CD14-positive monocyte (primary cell): ENCODE measurements at regions not wholly inside any gene's neighbourhood (a gene's known extent, or its start where the extent isn't known, plus 50 kb on each side); places are given as distances from the start of the nearest gene placed in this dataset.

Experiments used
- DNase-seq, 3 donors: peaks; one replicate each; pipeline ENCODE4 v3.0.0-alpha.2; 2011 to 2022
- H2AFZ ChIP-seq: 2 replicates; pipeline ENCODE4 v1.6.0; 2012; ENCODE audit warnings: mild to moderate bottlenecking, low read depth, low read length, inconsistent platforms; ENCODE audit not compliant: insufficient read depth, poor library complexity, severe bottlenecking
- H3K27ac ChIP-seq, 2 donors: 1 replicate in 1 of 2; 2 replicates in 1 of 2; pipeline ENCODE4 v1.5.1; 2012 to 2013; ENCODE audit warnings: low read length in 2 of 2, control low read depth in 1 of 2, inconsistent platforms in 1 of 2, low read depth in 1 of 2, mild to moderate bottlenecking in 1 of 2
- H3K27me3 ChIP-seq, 2 donors: one replicate each; pipeline versions ENCODE4 v1.6.0 to v1.6.1; 2011 to 2013; ENCODE audit warnings: low read length in 2 of 2; ENCODE audit not compliant: control insufficient read depth in 2 of 2, insufficient read depth in 2 of 2
- H3K36me3 ChIP-seq, 2 donors: replicated peaks in 1 of 2; 1 replicate in 1 of 2; 2 replicates in 1 of 2; pipeline versions ENCODE4 v1.5.1 to v1.6.1; 2012 to 2013; ENCODE audit warnings: low read length in 2 of 2, control low read depth in 1 of 2, inconsistent platforms in 1 of 2, mild to moderate bottlenecking in 1 of 2; ENCODE audit not compliant: insufficient read depth in 2 of 2, control insufficient read depth in 1 of 2
- H3K4me1 ChIP-seq, 2 donors: 1 replicate in 1 of 2; 2 replicates in 1 of 2; pipeline versions ENCODE4 v1.5.1 to v1.6.1; 2012 to 2013; ENCODE audit warnings: low read length in 2 of 2, control low read depth in 1 of 2, inconsistent platforms in 1 of 2, mild to moderate bottlenecking in 1 of 2, moderate library complexity in 1 of 2; ENCODE audit not compliant: insufficient read depth in 2 of 2, control insufficient read depth in 1 of 2
- H3K4me2 ChIP-seq: replicated peaks from 2 replicates; pipeline ENCODE3; 2012; ENCODE audit warnings: low read length, moderate library complexity, mild to moderate bottlenecking; ENCODE audit not compliant: poor library complexity, severe bottlenecking; ENCODE audit errors: extremely low read depth
- H3K4me3 ChIP-seq, 3 experiments: fragments of 200-600 bp in 1 of 3; sonication (generic) in 1 of 3; replicated peaks in 1 of 3; 1 replicate in 2 of 3; 2 replicates in 1 of 3; pipeline ENCODE4 v1.5.1; 2011 to 2013; ENCODE audit warnings: low read length in 3 of 3, mild to moderate bottlenecking in 3 of 3, control low read depth in 2 of 3, low read depth in 2 of 3, inconsistent platforms in 1 of 3, moderate library complexity in 1 of 3
- H3K79me2 ChIP-seq: 2 replicates; pipeline ENCODE4 v1.6.0; 2012; ENCODE audit warnings: mild to moderate bottlenecking, control low read depth, inconsistent platforms, low read length, moderate library complexity; ENCODE audit not compliant: insufficient read depth
- H3K9ac ChIP-seq: 2 replicates; pipeline ENCODE4 v1.6.0; 2017; ENCODE audit warnings: low read length, mild to moderate bottlenecking; ENCODE audit not compliant: insufficient read depth, poor library complexity, severe bottlenecking
- H3K9me3 ChIP-seq, 2 donors: replicated peaks in 1 of 2; 1 replicate in 1 of 2; 2 replicates in 1 of 2; pipeline versions ENCODE4 v1.5.1 to v1.6.1; 2012 to 2013; ENCODE audit warnings: low read length in 2 of 2, control low read depth in 1 of 2; ENCODE audit not compliant: control insufficient read depth in 1 of 2, insufficient read depth in 1 of 2
- H4K20me1 ChIP-seq: 2 replicates; pipeline ENCODE4 v1.6.0; 2012; ENCODE audit warnings: mild to moderate bottlenecking, low read length, control low read depth, moderate library complexity; ENCODE audit not compliant: insufficient read depth
- H3K27ac Mint-ChIP-seq, 7 donors: one replicate each; pipeline ENCODE4 v1.8.0; 2020; ENCODE audit warnings: mild to moderate bottlenecking in 7 of 7, mixed read lengths in 7 of 7, moderate library complexity in 6 of 7, inconsistent platforms in 2 of 7
- H3K27me3 Mint-ChIP-seq, 3 donors: one replicate each; pipeline ENCODE4 v1.8.0; 2021 to 2022; ENCODE audit warnings: low read depth in 3 of 3, mild to moderate bottlenecking in 3 of 3, mixed read lengths in 3 of 3, moderate library complexity in 3 of 3, inconsistent platforms in 1 of 3
- H3K36me3 Mint-ChIP-seq, 2 donors: one replicate each; pipeline ENCODE4 v1.8.0; 2020; ENCODE audit warnings: mixed read lengths in 2 of 2, inconsistent platforms in 1 of 2, mild to moderate bottlenecking in 1 of 2
- H3K4me1 Mint-ChIP-seq: one replicate; pipeline ENCODE4 v1.8.0; 2020; ENCODE audit warnings: mild to moderate bottlenecking, mixed read lengths
- H3K4me3 Mint-ChIP-seq, 2 donors: one replicate each; pipeline ENCODE4 v1.8.0; 2020; ENCODE audit warnings: mild to moderate bottlenecking in 2 of 2, mixed read lengths in 2 of 2, moderate library complexity in 1 of 2
- H3K9me3 Mint-ChIP-seq, 7 donors: one replicate each; pipeline ENCODE4 v1.8.0; 2020 to 2022; ENCODE audit warnings: mixed read lengths in 7 of 7, mild to moderate bottlenecking in 6 of 7, moderate library complexity in 6 of 7, inconsistent platforms in 2 of 7
- CTCF ChIP-seq: fragments of 200-600 bp; IDR thresholded peaks from one replicate; pipeline ENCODE4 v1.8.0; 2022; ENCODE audit warnings: antibody characterized with exemption, mild to moderate bottlenecking
- WGBS: methylation state at CpG from one replicate; pipeline ENCODE4 v1.1.5; 2013; ENCODE audit warnings: missing lambda C conversion rate; ENCODE audit not compliant: insufficient coverage; 5-methylcytosine and 5-hydroxymethylcytosine counted together
- intact Hi-C, 2 donors: fragments of 100-400 bp; cut with micrococcal nuclease; formaldehyde crosslinking; loops; one replicate each; pipeline versions ENCODE4 v1.15.0 to v1.15.1; 2023

GRCh38 chr10:78957471-78958039 lies 111.2 kb upstream of the ZMIZ1 start:
- Histone ChIP-seq H3K27me3 (no peaks in the 10 kb centered on the region), H3K4me2 (no peak overlapping the region), H2AFZ (no peak overlapping the region), H3K4me3 (no peak overlapping the region), H3K79me2 (no peaks in the 10 kb centered on the region), H3K9ac (no peak overlapping the region), H4K20me1 (no peaks in the 10 kb centered on the region), H3K36me3 (no peaks in the 10 kb centered on the region), H3K9me3 (no peaks in the 10 kb centered on the region), H3K27ac (no peak overlapping the region), H3K4me1 (peaks cover 9 to 15% of the 10 kb centered on the region in 2 donors)
- Mint-ChIP-seq H3K36me3 (no peaks in the 10 kb centered on the region), H3K4me3 (no peak overlapping the region), H3K9me3 (no peaks in the 10 kb centered on the region), H3K27ac (no peak overlapping the region), H3K4me1 (peaks cover 21% of the 10 kb centered on the region), H3K27me3 (peaks cover 9 to 27% (median 15%) of the 10 kb centered on the region in 3 donors)
- intact Hi-C loops: loop anchor here in 1 of 2 donors (10.0 kb wide), 1 partner anchor 227 kb away; no protein-coding TSS in a partner anchor
- TF ChIP-seq CTCF: no peak
- no peak for DNase-seq
- WGBS: 92% methylated on average over 2 of the region's 2 CpGs

GRCh38 chr10:78959217-78959923 lies 109.4 kb upstream of the ZMIZ1 start:
- Mint-ChIP-seq H3K4me1 (peaks cover 12% of the 10 kb centered on the region), H3K27me3 (peaks cover 8 to 28% (median 12%) of the 10 kb centered on the region in 3 donors), H3K27ac (peak overlapping the region in 1 of 7 donors; percentile 27), H3K4me3 (no peak overlapping the region), H3K9me3 (no peaks in the 10 kb centered on the region), H3K36me3 (no peaks in the 10 kb centered on the region)
- WGBS: no CpG with 5 or more reads among the region's 10 CpGs
- H3K4me1 ChIP-seq: peaks cover 9% of the 10 kb centered on the region in 2 donors
- H3K9ac ChIP-seq: no peak overlapping the region
- TF ChIP-seq CTCF: no peak
- intact Hi-C loops: loop anchor here in 1 of 2 donors (10.0 kb wide), 1 partner anchor 225 kb away; no protein-coding TSS in a partner anchor
- no peaks in the 10 kb centered on the region for H3K79me2 ChIP-seq
- H3K4me2 ChIP-seq: no peak overlapping the region
- no peaks in the 10 kb centered on the region for H3K36me3 ChIP-seq
- DNase-seq: no peak
- H3K4me3 ChIP-seq: no peak overlapping the region
- no peaks in the 10 kb centered on the region for H3K9me3 ChIP-seq
- H3K27ac ChIP-seq: no peak overlapping the region
- H3K27me3 ChIP-seq: peaks cover 0 to 2% of the 10 kb centered on the region in 2 donors
- no peak overlapping the region for H2AFZ ChIP-seq
- H4K20me1 ChIP-seq: no peaks in the 10 kb centered on the region
